ENCODE measurements at regions not wholly inside any gene's neighbourhood (a gene's known extent, or its start where the extent isn't known, plus 50 kb on each side); places are given as distances from the start of the nearest gene placed in this dataset.

GRCh38 chr12:89919241-89919906, 210.7 kb upstream of the ATP2B1 start:
- H3K79me2 ChIP-seq (ENCODE audit: low read length): no peaks in the 10 kb centered on the region
- H3K27me3 ChIP-seq (replicated peaks; ENCODE audit: insufficient read depth, low read length): no peaks in the 10 kb centered on the region
- no peak overlapping the region for H2AFZ ChIP-seq (ENCODE audit: low read length)
- H3K4me3 ChIP-seq (ENCODE audit: low read length): no peak overlapping the region
- no peak overlapping the region for H3K4me2 ChIP-seq (ENCODE audit: low read depth, low read length)
- no peaks in the 10 kb centered on the region for H3K9me3 ChIP-seq (replicated peaks; ENCODE audit: insufficient read depth, low read length)
- TF ChIP-seq EZH2 (optimal IDR thresholded peaks at IDR 0.05; ENCODE audit: low read depth, low read length) (no peak), EZH2phosphoT487 (IDR thresholded peaks at IDR 0.05; ENCODE audit: low read length) (no peak)
- TF ChIP-seq, protein P1, sequence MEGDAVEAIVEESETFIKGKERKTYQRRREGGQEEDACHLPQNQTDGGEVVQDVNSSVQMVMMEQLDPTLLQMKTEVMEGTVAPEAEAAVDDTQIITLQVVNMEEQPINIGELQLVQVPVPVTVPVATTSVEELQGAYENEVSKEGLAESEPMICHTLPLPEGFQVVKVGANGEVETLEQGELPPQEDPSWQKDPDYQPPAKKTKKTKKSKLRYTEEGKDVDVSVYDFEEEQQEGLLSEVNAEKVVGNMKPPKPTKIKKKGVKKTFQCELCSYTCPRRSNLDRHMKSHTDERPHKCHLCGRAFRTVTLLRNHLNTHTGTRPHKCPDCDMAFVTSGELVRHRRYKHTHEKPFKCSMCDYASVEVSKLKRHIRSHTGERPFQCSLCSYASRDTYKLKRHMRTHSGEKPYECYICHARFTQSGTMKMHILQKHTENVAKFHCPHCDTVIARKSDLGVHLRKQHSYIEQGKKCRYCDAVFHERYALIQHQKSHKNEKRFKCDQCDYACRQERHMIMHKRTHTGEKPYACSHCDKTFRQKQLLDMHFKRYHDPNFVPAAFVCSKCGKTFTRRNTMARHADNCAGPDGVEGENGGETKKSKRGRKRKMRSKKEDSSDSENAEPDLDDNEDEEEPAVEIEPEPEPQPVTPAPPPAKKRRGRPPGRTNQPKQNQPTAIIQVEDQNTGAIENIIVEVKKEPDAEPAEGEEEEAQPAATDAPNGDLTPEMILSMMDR (IDR thresholded peaks at IDR 0.05; ENCODE audit: low read length): no peak
- no peak for DNase-seq
- H3F3A ChIP-seq (ENCODE audit: insufficient read depth, low read length): no peaks in the 10 kb centered on the region
- no peaks in the 10 kb centered on the region for H3K4me1 ChIP-seq (ENCODE audit: low read length)
- H3K9ac ChIP-seq (ENCODE audit: low read length): no peak overlapping the region
- H3K9me2 ChIP-seq (replicated peaks; ENCODE audit: insufficient read depth, low read length): no peaks in the 10 kb centered on the region
- H4K20me1 ChIP-seq (ENCODE audit: insufficient read depth, low read length): no peaks in the 10 kb centered on the region
- H3K36me3 ChIP-seq (replicated peaks; ENCODE audit: insufficient read depth, low read length): no peaks in the 10 kb centered on the region
- no peak overlapping the region for H3K27ac ChIP-seq (ENCODE audit: low read length)

- H3K4me2 ChIP-seq (ENCODE audit: low read depth, low read length): no peak overlapping the region
Measured at GRCh38 chr12:89918172-89918846, 209.7 kb upstream of the ATP2B1 start.

DNA sequence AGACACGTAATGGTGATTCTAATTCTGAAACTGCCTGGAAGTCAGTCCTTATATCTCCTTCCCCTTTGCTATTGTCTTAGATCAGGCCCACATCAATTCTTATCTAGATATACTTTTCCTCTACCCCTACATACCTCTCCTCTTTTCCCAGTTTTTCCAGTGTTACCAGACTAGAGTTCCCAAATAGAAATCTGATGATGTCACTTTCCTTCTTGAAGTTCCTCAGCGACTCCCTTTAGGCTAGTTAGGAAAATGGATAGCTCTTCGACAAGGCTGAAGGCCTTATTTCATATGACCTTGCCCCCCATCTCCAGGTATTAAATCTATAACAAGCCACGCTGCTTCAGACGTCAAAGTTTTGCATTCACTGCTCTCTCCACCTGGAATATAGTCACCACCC, 201.1 kb upstream of the ATP2B1 start:
- H3K9me3 ChIP-seq (replicated peaks; ENCODE audit: insufficient read depth, low read length): no peaks in the 10 kb centered on the region
- no peak overlapping the region for H3K4me3 ChIP-seq (ENCODE audit: low read length)
- TF ChIP-seq EZH2 (optimal IDR thresholded peaks at IDR 0.05; ENCODE audit: low read depth, low read length) (no peak), EZH2phosphoT487 (IDR thresholded peaks at IDR 0.05; ENCODE audit: low read length) (no peak)
- TF ChIP-seq, protein P1 (IDR thresholded peaks at IDR 0.05; ENCODE audit: low read length): no peak
- DNase-seq: no peak
- H4K20me1 ChIP-seq (ENCODE audit: insufficient read depth, low read length): no peaks in the 10 kb centered on the region
- no peaks in the 10 kb centered on the region for H3K4me1 ChIP-seq (ENCODE audit: low read length)
- no peak overlapping the region for H3K4me2 ChIP-seq (ENCODE audit: low read depth, low read length)
- H3K27me3 ChIP-seq (replicated peaks; ENCODE audit: insufficient read depth, low read length): no peaks in the 10 kb centered on the region
- no peak overlapping the region for H2AFZ ChIP-seq (ENCODE audit: low read length)
- H3K79me2 ChIP-seq (ENCODE audit: low read length): no peaks in the 10 kb centered on the region
- no peak overlapping the region for H3K9ac ChIP-seq (ENCODE audit: low read length)
- H3F3A ChIP-seq (ENCODE audit: insufficient read depth, low read length): no peaks in the 10 kb centered on the region
- no peak overlapping the region for H3K27ac ChIP-seq (ENCODE audit: low read length)
- H3K9me2 ChIP-seq (replicated peaks; ENCODE audit: insufficient read depth, low read length): no peaks in the 10 kb centered on the region
- H3K36me3 ChIP-seq (replicated peaks; ENCODE audit: insufficient read depth, low read length): no peaks in the 10 kb centered on the region

More at GRCh38 chr12:89918172-89918846, 209.7 kb upstream of the ATP2B1 start:
- H3K9me2 ChIP-seq (replicated peaks; ENCODE audit: insufficient read depth, low read length): no peaks in the 10 kb centered on the region
- H3K27me3 ChIP-seq (replicated peaks; ENCODE audit: insufficient read depth, low read length): no peaks in the 10 kb centered on the region
- no peak for DNase-seq
- H3K9me3 ChIP-seq (replicated peaks; ENCODE audit: insufficient read depth, low read length): no peaks in the 10 kb centered on the region
- H3K4me3 ChIP-seq (ENCODE audit: low read length): no peak overlapping the region
- no peaks in the 10 kb centered on the region for H3K4me1 ChIP-seq (ENCODE audit: low read length)
- H3K79me2 ChIP-seq (ENCODE audit: low read length): no peaks in the 10 kb centered on the region
- no peaks in the 10 kb centered on the region for H3K36me3 ChIP-seq (replicated peaks; ENCODE audit: insufficient read depth, low read length)
- H4K20me1 ChIP-seq (ENCODE audit: insufficient read depth, low read length): no peaks in the 10 kb centered on the region
- H3K9ac ChIP-seq (ENCODE audit: low read length): no peak overlapping the region
- TF ChIP-seq, protein P1 (IDR thresholded peaks at IDR 0.05; ENCODE audit: low read length): no peak
- TF ChIP-seq EZH2phosphoT487 (IDR thresholded peaks at IDR 0.05; ENCODE audit: low read length) (no peak), EZH2 (optimal IDR thresholded peaks at IDR 0.05; ENCODE audit: low read depth, low read length) (no peak)
- no peaks in the 10 kb centered on the region for H3F3A ChIP-seq (ENCODE audit: insufficient read depth, low read length)
- no peak overlapping the region for H2AFZ ChIP-seq (ENCODE audit: low read length)
- no peak overlapping the region for H3K27ac ChIP-seq (ENCODE audit: low read length)
